OCI-LY1 (cell line): ENCODE measurements at regions not wholly inside any gene's neighbourhood (a gene's known extent, or its start where the extent isn't known, plus 50 kb on each side); places are given as distances from the start of the nearest gene placed in this dataset.

ENCODE experiments used
- CTCF ChIP-seq: fragments of 200-600 bp; sonication (generic), shearing (Covaris generic); IDR thresholded peaks from 2 replicates; pipeline ENCODE4 v1.5.1; 2017; ENCODE audit warnings: mild to moderate bottlenecking, antibody characterized with exemption, low read length, moderate library complexity, mixed read lengths
- EZH2 ChIP-seq: fragments of 200-600 bp; sonication (generic), shearing (Covaris generic); IDR thresholded peaks from 2 replicates; pipeline ENCODE4 v1.8.0; 2017; ENCODE audit warnings: borderline replicate concordance, mixed run types, mild to moderate bottlenecking, antibody characterized with exemption, low read length, moderate library complexity, mixed read lengths

GRCh38 chr7:23909426-23909825, 199.4 kb downstream of the STK31 start:
- TF ChIP-seq CTCF = no peak
- TF ChIP-seq EZH2 = no peak
